CD14-positive monocyte (primary cell): ENCODE measurements at regions not wholly inside any gene's neighbourhood (a gene's known extent, or its start where the extent isn't known, plus 50 kb on each side); places are given as distances from the start of the nearest gene placed in this dataset.
"Not testable (repeated sequence)": the region's sequence is repeated elsewhere in the genome, so short reads cannot be mapped to it uniquely, and the experiment has no call there.

Experiments used
- DNase-seq, 3 donors: peaks; one replicate each; pipeline ENCODE4 v3.0.0-alpha.2; 2011 to 2022
- H2AFZ ChIP-seq: 2 replicates; pipeline ENCODE4 v1.6.0; 2012; ENCODE audit warnings: mild to moderate bottlenecking, low read depth, low read length, inconsistent platforms; ENCODE audit not compliant: insufficient read depth, poor library complexity, severe bottlenecking
- H3K27ac ChIP-seq, 2 donors: 1 replicate in 1 of 2; 2 replicates in 1 of 2; pipeline ENCODE4 v1.5.1; 2012 to 2013; ENCODE audit warnings: low read length in 2 of 2, control low read depth in 1 of 2, inconsistent platforms in 1 of 2, low read depth in 1 of 2, mild to moderate bottlenecking in 1 of 2
- H3K27me3 ChIP-seq, 2 donors: one replicate each; pipeline versions ENCODE4 v1.6.0 to v1.6.1; 2011 to 2013; ENCODE audit warnings: low read length in 2 of 2; ENCODE audit not compliant: control insufficient read depth in 2 of 2, insufficient read depth in 2 of 2
- H3K36me3 ChIP-seq, 2 donors: replicated peaks in 1 of 2; 1 replicate in 1 of 2; 2 replicates in 1 of 2; pipeline versions ENCODE4 v1.5.1 to v1.6.1; 2012 to 2013; ENCODE audit warnings: low read length in 2 of 2, control low read depth in 1 of 2, inconsistent platforms in 1 of 2, mild to moderate bottlenecking in 1 of 2; ENCODE audit not compliant: insufficient read depth in 2 of 2, control insufficient read depth in 1 of 2
- H3K4me1 ChIP-seq, 2 donors: 1 replicate in 1 of 2; 2 replicates in 1 of 2; pipeline versions ENCODE4 v1.5.1 to v1.6.1; 2012 to 2013; ENCODE audit warnings: low read length in 2 of 2, control low read depth in 1 of 2, inconsistent platforms in 1 of 2, mild to moderate bottlenecking in 1 of 2, moderate library complexity in 1 of 2; ENCODE audit not compliant: insufficient read depth in 2 of 2, control insufficient read depth in 1 of 2
- H3K4me2 ChIP-seq: replicated peaks from 2 replicates; pipeline ENCODE3; 2012; ENCODE audit warnings: low read length, moderate library complexity, mild to moderate bottlenecking; ENCODE audit not compliant: poor library complexity, severe bottlenecking; ENCODE audit errors: extremely low read depth
- H3K4me3 ChIP-seq, 3 experiments: fragments of 200-600 bp in 1 of 3; sonication (generic) in 1 of 3; replicated peaks in 1 of 3; 1 replicate in 2 of 3; 2 replicates in 1 of 3; pipeline ENCODE4 v1.5.1; 2011 to 2013; ENCODE audit warnings: low read length in 3 of 3, mild to moderate bottlenecking in 3 of 3, control low read depth in 2 of 3, low read depth in 2 of 3, inconsistent platforms in 1 of 3, moderate library complexity in 1 of 3
- H3K79me2 ChIP-seq: 2 replicates; pipeline ENCODE4 v1.6.0; 2012; ENCODE audit warnings: mild to moderate bottlenecking, control low read depth, inconsistent platforms, low read length, moderate library complexity; ENCODE audit not compliant: insufficient read depth
- H3K9ac ChIP-seq: 2 replicates; pipeline ENCODE4 v1.6.0; 2017; ENCODE audit warnings: low read length, mild to moderate bottlenecking; ENCODE audit not compliant: insufficient read depth, poor library complexity, severe bottlenecking
- H3K9me3 ChIP-seq, 2 donors: replicated peaks in 1 of 2; 1 replicate in 1 of 2; 2 replicates in 1 of 2; pipeline versions ENCODE4 v1.5.1 to v1.6.1; 2012 to 2013; ENCODE audit warnings: low read length in 2 of 2, control low read depth in 1 of 2; ENCODE audit not compliant: control insufficient read depth in 1 of 2, insufficient read depth in 1 of 2
- H4K20me1 ChIP-seq: 2 replicates; pipeline ENCODE4 v1.6.0; 2012; ENCODE audit warnings: mild to moderate bottlenecking, low read length, control low read depth, moderate library complexity; ENCODE audit not compliant: insufficient read depth
- H3K27ac Mint-ChIP-seq, 7 donors: one replicate each; pipeline ENCODE4 v1.8.0; 2020; ENCODE audit warnings: mild to moderate bottlenecking in 7 of 7, mixed read lengths in 7 of 7, moderate library complexity in 6 of 7, inconsistent platforms in 2 of 7
- H3K27me3 Mint-ChIP-seq, 3 donors: one replicate each; pipeline ENCODE4 v1.8.0; 2021 to 2022; ENCODE audit warnings: low read depth in 3 of 3, mild to moderate bottlenecking in 3 of 3, mixed read lengths in 3 of 3, moderate library complexity in 3 of 3, inconsistent platforms in 1 of 3
- H3K36me3 Mint-ChIP-seq, 2 donors: one replicate each; pipeline ENCODE4 v1.8.0; 2020; ENCODE audit warnings: mixed read lengths in 2 of 2, inconsistent platforms in 1 of 2, mild to moderate bottlenecking in 1 of 2
- H3K4me1 Mint-ChIP-seq: one replicate; pipeline ENCODE4 v1.8.0; 2020; ENCODE audit warnings: mild to moderate bottlenecking, mixed read lengths
- H3K4me3 Mint-ChIP-seq, 2 donors: one replicate each; pipeline ENCODE4 v1.8.0; 2020; ENCODE audit warnings: mild to moderate bottlenecking in 2 of 2, mixed read lengths in 2 of 2, moderate library complexity in 1 of 2
- H3K9me3 Mint-ChIP-seq, 7 donors: one replicate each; pipeline ENCODE4 v1.8.0; 2020 to 2022; ENCODE audit warnings: mixed read lengths in 7 of 7, mild to moderate bottlenecking in 6 of 7, moderate library complexity in 6 of 7, inconsistent platforms in 2 of 7
- CTCF ChIP-seq: fragments of 200-600 bp; IDR thresholded peaks from one replicate; pipeline ENCODE4 v1.8.0; 2022; ENCODE audit warnings: antibody characterized with exemption, mild to moderate bottlenecking
- WGBS: methylation state at CpG from one replicate; pipeline ENCODE4 v1.1.5; 2013; ENCODE audit warnings: missing lambda C conversion rate; ENCODE audit not compliant: insufficient coverage; 5-methylcytosine and 5-hydroxymethylcytosine counted together
- intact Hi-C, 2 donors: fragments of 100-400 bp; cut with micrococcal nuclease; formaldehyde crosslinking; loops; one replicate each; pipeline versions ENCODE4 v1.15.0 to v1.15.1; 2023

GRCh38 chr2:39865751-39866150 lies 86.7 kb upstream of the THUMPD2 start:
- no peaks in the 10 kb centered on the region for H3K79me2 ChIP-seq
- no peaks in the 10 kb centered on the region for H3K27me3 ChIP-seq
- H3K4me1 Mint-ChIP-seq = no peaks in the 10 kb centered on the region
- H3K9me3 ChIP-seq = peaks cover 0 to 5% of the 10 kb centered on the region in 2 donors
- H4K20me1 ChIP-seq = no peaks in the 10 kb centered on the region
- H2AFZ ChIP-seq = no peak overlapping the region
- no peak overlapping the region for H3K4me3 Mint-ChIP-seq
- 56% methylated on average over 3 of the region's 3 CpGs for WGBS
- H3K4me2 ChIP-seq = no peak overlapping the region
- no peak for TF ChIP-seq CTCF
- H3K36me3 Mint-ChIP-seq = no peaks in the 10 kb centered on the region
- H3K4me3 ChIP-seq = no peak overlapping the region
- H3K9ac ChIP-seq = no peak overlapping the region
- no peaks in the 10 kb centered on the region for H3K4me1 ChIP-seq
- H3K27ac Mint-ChIP-seq = no peak overlapping the region
- no peak for DNase-seq
- H3K27ac ChIP-seq = no peak overlapping the region
- H3K9me3 Mint-ChIP-seq = peaks cover 2 to 12% (median 7%) of the 10 kb centered on the region in 7 donors
- peaks cover 0 to 2% (median 0%) of the 10 kb centered on the region in 3 donors for H3K27me3 Mint-ChIP-seq
- no peaks in the 10 kb centered on the region for H3K36me3 ChIP-seq
- intact Hi-C loops = no loop called here

- H3K79me2 ChIP-seq = not testable (repeated sequence)
- WGBS = no CpG with 5 or more reads among the region's 1 CpG
These were observed 84.6 kb upstream of the THUMPD2 start for GRCh38 chr2:39863672-39864071.

More at GRCh38 chr2:39863672-39864071, 84.6 kb upstream of the THUMPD2 start:
- H3K4me2 ChIP-seq, H3K36me3 ChIP-seq, H3K27me3 Mint-ChIP-seq, H3K9ac ChIP-seq, H2AFZ ChIP-seq, H3K4me3 Mint-ChIP-seq, H3K4me3 ChIP-seq, H3K27me3 ChIP-seq, H3K4me1 ChIP-seq, H3K4me1 Mint-ChIP-seq, intact Hi-C loops, H4K20me1 ChIP-seq, H3K27ac Mint-ChIP-seq, H3K27ac ChIP-seq, H3K9me3 ChIP-seq, DNase-seq, H3K36me3 Mint-ChIP-seq: not testable (repeated sequence)
- peaks cover 2 to 12% (median 7%) of the 10 kb centered on the region in 7 donors for H3K9me3 Mint-ChIP-seq
